ENCODE measurements at regions not wholly inside any gene's neighbourhood (a gene's known extent, or its start where the extent isn't known, plus 50 kb on each side); places are given as distances from the start of the nearest gene placed in this dataset.

DNA sequence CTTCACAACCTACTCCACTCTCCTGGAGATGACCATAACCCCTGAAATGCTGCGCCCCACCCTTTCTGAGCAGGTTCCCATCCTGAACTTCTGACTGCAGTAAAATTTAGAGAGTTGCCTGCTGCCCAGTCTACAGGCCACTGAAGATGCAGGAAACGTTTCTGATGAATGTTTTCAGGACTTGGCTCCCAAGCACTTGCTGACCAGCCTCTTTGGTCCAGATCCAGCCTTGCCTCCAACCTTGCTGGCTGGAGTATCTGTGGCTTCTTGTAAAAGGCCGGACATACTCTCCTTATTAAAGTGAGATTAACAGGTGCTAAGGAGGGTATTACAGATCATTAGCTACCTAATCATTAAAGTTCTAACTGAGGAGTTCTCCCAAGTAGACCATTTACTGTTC, 70.3 kb upstream of the STXBP6 start:
- ChIA-PET POLR2A (ENCODE audit: low non-redundant PET) (no interaction called here), CTCF (no interaction called here)

DNA sequence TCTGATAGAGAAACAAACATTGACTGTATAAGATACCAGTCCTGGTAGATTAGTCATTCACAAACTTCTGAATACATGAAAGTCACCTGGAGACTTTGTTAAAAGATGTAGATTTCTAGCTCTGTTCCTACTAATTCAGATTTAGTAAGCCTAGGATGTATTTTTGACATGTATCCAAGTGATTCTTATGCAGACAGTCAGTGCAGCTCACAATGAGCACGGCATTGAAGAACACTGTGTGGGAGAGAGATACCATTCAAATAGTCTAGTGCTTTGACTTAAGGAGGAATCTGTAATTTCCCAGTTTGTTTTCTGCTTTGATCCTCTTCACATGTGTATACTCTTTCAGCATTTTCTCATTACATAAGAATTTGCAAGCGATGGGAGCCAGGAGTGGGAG, 68.7 kb upstream of the STXBP6 start:
- ChIA-PET POLR2A (ENCODE audit: low non-redundant PET) (no interaction called here), CTCF (no interaction called here)
- H3K27ac ChIP-seq, result no peak overlapping the region
- no peak for DNase-seq (ENCODE audit: low spot score)
- TF ChIP-seq, protein P1, sequence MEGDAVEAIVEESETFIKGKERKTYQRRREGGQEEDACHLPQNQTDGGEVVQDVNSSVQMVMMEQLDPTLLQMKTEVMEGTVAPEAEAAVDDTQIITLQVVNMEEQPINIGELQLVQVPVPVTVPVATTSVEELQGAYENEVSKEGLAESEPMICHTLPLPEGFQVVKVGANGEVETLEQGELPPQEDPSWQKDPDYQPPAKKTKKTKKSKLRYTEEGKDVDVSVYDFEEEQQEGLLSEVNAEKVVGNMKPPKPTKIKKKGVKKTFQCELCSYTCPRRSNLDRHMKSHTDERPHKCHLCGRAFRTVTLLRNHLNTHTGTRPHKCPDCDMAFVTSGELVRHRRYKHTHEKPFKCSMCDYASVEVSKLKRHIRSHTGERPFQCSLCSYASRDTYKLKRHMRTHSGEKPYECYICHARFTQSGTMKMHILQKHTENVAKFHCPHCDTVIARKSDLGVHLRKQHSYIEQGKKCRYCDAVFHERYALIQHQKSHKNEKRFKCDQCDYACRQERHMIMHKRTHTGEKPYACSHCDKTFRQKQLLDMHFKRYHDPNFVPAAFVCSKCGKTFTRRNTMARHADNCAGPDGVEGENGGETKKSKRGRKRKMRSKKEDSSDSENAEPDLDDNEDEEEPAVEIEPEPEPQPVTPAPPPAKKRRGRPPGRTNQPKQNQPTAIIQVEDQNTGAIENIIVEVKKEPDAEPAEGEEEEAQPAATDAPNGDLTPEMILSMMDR (conservative IDR thresholded peaks at IDR 0.05; ENCODE audit: low read depth), result no peak

More for the DNA sequence above, 70.3 kb upstream of the STXBP6 start:
- DNase-seq (ENCODE audit: low spot score), result no peak
- no peak overlapping the region for H3K27ac ChIP-seq
- TF ChIP-seq, protein P1 (conservative IDR thresholded peaks at IDR 0.05; ENCODE audit: low read depth), result no peak

DNA sequence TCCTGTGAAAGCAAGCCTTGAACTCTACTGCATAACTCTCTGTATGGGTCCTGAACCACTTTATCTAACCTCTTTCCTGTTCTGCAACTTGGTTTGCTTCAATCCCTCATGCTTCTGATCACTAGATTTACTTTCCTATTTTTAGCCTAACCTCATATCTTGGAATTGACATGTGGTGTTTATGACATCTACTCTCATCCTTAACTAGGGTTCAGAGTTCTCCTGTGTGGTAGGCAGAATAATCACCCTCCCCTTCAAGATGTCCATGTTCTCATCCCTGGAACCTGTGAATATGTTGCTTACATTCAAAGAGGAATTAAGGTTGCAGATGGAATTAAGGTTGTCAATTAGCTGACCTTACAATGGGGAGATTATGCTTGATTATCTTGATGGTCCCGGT, 67.4 kb upstream of the STXBP6 start:
- CTCF ChIA-PET, result no interaction called here
- POLR2A ChIA-PET (ENCODE audit: low non-redundant PET), result no interaction called here
- H3K27ac ChIP-seq, result no peak overlapping the region
- no peak for DNase-seq (ENCODE audit: low spot score)
- TF ChIP-seq, protein P1 (conservative IDR thresholded peaks at IDR 0.05; ENCODE audit: low read depth), result no peak

DNA sequence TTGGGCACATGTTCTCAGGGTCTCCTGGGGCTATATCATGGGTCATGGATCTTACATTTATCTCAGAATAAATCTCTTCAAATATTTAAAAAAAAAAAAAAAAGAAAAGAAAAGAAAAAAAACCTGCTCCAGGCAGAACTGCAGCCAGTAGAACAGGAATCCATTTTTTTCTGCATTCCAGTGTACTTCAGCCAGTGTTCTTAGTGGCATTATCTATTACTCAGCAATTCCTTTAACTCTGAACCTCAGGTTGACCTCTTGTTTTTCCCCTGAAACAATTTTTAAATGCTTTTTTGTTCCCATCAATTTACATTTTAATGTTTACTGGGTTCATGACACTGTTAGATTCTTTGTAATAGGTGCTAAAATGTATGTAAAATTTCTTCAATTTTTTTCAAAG, 66.7 kb upstream of the STXBP6 start:
- no peak overlapping the region for H3K27ac ChIP-seq
- POLR2A ChIA-PET (ENCODE audit: low non-redundant PET), result no interaction called here
- TF ChIP-seq, protein P1 (conservative IDR thresholded peaks at IDR 0.05; ENCODE audit: low read depth), result no peak
- CTCF ChIA-PET, result no interaction called here
- DNase-seq (ENCODE audit: low spot score), result no peak

DNA sequence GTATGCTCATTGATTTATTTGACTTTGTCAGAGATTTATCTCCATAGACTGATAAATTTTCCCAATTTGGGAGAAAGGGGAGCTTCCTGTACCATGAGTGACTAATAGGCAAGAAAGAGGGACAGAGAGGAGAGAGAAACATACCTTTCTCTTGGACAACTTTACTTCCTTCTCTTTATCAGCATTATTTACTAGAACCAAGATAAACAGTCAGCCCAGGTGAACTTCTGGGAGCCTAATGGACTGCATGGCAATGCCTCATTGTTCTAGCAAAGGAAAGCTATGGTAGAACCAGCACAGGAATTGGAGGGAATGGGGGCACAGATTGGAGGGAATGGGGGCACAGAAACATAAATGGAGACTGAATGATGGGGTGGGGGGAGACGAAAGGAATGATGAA, 63.4 kb upstream of the STXBP6 start:
- no peak overlapping the region for H3K27ac ChIP-seq
- CTCF ChIA-PET, result no interaction called here
- DNase-seq (ENCODE audit: low spot score), result no peak
- POLR2A ChIA-PET (ENCODE audit: low non-redundant PET), result no interaction called here
- TF ChIP-seq, protein P1 (conservative IDR thresholded peaks at IDR 0.05; ENCODE audit: low read depth), result no peak

DNA sequence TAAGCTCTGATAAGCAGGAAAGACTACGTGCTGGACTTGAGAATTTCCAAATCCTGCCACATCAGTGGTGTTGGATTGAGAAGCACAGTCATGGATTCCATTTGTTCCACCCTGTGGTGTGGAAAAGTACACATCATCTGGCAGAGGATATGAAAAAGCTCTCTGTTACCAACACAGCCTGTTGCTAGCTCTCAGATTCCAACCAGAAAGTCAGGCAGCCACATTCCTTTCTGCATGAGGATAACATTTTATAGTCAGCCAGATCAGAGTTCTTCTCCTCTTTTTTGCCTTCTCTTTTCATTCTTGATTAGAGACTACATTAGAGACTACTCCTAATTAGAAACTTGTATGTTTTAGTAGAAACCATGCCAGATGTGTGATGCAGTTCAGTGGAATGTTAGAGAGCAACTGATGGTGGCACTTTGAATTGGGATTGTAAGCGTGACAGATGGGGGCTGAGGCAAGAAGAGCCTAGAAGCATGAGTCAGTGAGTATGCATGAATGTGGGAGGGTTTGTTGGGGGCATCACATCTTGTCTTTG, 61.2 kb upstream of the STXBP6 start:
- POLR2A ChIA-PET (ENCODE audit: low non-redundant PET), result no interaction called here
- TF ChIP-seq, protein P1 (conservative IDR thresholded peaks at IDR 0.05; ENCODE audit: low read depth), result no peak
- H3K27ac ChIP-seq, result no peak overlapping the region
- no peak for DNase-seq (ENCODE audit: low spot score)
- CTCF ChIA-PET, result interaction anchor here (0.6 kb wide), 1 partner anchor 249 kb away, joined by 5 read pairs; no protein-coding TSS in a partner anchor

DNA sequence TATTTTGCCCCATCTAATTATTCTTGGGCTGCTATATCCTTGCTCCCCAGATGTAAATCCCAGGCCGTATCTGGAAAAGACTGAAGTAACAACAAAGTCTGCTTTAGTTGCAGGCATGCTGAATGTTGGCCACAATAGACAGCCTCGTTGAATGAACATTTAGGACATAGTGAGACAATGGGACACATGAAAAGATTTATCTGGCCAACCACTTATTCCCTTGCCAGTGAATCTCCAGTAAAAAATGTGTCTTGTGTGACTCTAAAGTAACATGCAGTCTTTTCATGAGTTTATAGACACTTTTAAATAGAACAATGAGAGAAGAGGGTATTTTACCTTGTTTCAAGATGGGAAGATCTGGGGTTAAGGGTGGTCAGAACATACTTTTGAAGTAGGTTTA, 60.2 kb upstream of the STXBP6 start:
- TF ChIP-seq, protein P1 (conservative IDR thresholded peaks at IDR 0.05; ENCODE audit: low read depth), result no peak
- no peak for DNase-seq (ENCODE audit: low spot score)
- ChIA-PET CTCF (no interaction called here), POLR2A (ENCODE audit: low non-redundant PET) (no interaction called here)
- no peak overlapping the region for H3K27ac ChIP-seq
